Activated effector memory CD4-positive, alpha-beta T cell treated with anti-CD3 and anti-CD28 coated beads, Interleukin-2, amount 50 U/mL, for 16 hours (primary cell): ENCODE measurements at regions not wholly inside any gene's neighbourhood (a gene's known extent, or its start where the extent isn't known, plus 50 kb on each side); places are given as distances from the start of the nearest gene placed in this dataset.
"Not testable (repeated sequence)": the region's sequence is repeated elsewhere in the genome, so short reads cannot be mapped to it uniquely, and the experiment has no call there.

Experiments used
- DNase-seq: peaks from one replicate; pipeline ENCODE4 v3.0.0-alpha.2; 2020

DNA sequence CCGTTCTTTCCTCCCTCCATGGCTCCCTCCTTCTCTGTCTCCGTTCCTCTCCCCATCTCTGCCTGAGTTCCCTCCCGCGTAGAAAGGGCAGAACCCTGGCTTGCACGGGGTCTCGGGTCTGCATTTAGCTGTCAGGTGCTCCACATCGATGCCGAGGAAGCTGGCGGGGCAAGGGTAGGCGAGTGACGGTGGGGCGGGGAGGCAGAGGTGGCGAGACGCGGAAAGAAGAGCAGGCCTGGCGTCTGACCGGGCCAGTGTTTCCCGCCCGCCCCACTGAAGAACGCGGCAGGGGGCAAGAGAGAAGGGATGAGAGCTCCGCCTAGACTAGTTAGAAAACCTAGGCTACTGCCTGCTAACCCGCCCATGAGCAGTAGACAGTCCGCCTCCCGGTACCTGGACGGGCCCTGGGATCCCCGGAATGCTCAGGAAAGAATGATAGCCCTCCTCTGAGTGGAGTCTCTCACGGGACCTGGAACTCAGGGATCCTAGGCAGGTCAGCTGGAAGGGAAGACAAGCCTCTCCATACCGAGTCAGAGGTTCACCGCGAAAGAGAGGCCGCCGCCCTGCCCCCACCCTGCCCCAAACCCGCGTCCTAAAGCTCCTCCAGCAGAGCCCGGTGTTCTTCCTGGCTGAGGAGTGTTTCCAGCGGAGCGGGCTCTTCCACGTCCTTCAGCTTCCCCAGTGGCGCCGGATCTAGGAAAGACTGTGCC, 357.9 kb upstream of the DEFB115 start:
- not testable (repeated sequence) for DNase-seq

GRCh38 chr20:30900080-30900719, 357.3 kb upstream of the DEFB115 start:
- DNase-seq = peak; percentile 50

GRCh38 chr20:30905231-30905630, 352.2 kb upstream of the DEFB115 start:
- peak; percentile 48 for DNase-seq

GRCh38 chr20:30910937-30911725, 346.3 kb upstream of the DEFB115 start:
- no peak for DNase-seq

GRCh38 chr20:30911832-30912660, 345.4 kb upstream of the DEFB115 start:
- DNase-seq = not testable (repeated sequence)

GRCh38 chr20:30912661-30913026, 344.8 kb upstream of the DEFB115 start:
- not testable (repeated sequence) for DNase-seq

DNA sequence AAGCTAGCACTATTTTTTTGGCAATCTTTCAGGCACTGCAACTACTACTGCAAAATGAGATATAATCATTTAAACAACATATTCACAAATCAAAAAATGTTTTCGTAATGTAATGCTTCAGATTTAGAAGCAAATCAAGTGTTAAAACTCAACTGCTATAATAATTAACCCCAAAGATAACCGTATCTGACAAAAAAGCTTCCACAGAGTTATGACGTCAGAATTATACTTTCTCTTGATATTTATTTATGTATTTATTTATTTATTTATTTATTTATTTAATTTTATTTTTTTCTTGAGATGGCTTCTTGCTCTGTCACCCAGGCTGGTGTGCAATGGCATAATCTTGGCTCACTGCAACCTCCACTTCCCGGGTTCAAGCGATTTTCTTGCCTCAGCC, 341.1 kb upstream of the DEFB115 start:
- DNase-seq = not testable (repeated sequence)

DNA sequence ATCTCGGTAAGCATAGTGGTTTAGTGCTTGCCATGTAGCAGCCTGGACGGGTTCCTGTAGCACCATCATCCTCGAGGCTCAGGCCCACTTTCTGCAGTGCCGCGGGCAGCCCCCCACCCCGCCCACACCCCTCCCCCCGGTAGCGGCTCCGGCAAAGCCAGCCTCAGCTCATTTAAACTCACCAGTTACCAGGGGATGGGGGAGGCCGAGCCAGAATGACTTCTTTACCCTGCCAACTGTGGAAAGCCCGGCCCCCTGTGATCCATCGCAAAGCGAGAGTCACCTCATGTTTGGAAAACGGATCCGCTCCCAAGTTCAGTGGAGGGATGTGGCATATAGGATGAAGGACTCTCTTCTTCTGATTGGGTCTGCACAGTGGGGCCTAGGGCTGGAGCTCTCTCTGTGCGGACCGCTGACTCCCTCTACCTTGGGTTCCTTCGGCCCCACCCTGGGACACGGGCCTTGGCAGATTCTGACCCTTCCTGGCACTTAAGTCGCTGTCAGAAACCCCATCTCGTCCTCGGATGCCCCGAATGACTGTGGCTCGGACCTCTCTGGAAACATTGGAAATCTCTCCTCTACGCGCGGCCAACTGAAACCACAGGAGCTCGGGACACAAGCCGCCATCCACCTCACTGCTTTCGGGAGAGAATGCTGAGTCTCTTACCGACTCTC, 337.8 kb upstream of the DEFB115 start:
- DNase-seq = peak; percentile 49

GRCh38 chr20:30921286-30922071, 336.0 kb upstream of the DEFB115 start:
- DNase-seq = peak; percentile 56

- DNase-seq = peak; percentile 27
These were observed 335.3 kb upstream of the DEFB115 start for GRCh38 chr20:30922129-30922528.

GRCh38 chr20:30937790-30938189, 319.7 kb upstream of the DEFB115 start:
- DNase-seq = no peak

GRCh38 chr20:30949761-30950160, 307.7 kb upstream of the DEFB115 start:
- DNase-seq = no peak

DNA sequence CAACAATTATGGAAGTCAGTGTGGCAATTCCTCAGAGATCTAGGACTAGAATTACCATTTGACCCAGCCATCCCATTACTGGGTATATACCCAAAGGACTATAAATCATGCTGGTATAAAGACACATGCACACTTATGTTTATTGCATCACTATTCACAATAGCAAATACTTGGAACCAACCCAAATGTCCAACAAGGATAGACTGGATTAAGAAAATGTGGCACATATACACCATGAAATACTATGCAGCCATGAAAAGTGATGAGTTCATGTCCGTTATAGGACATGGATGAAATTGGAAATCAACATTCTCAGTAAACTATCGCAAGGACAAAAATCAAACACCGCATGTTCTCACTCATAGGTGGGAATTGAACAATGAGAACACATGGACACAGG, 306.4 kb upstream of the DEFB115 start:
- not testable (repeated sequence) for DNase-seq

DNA sequence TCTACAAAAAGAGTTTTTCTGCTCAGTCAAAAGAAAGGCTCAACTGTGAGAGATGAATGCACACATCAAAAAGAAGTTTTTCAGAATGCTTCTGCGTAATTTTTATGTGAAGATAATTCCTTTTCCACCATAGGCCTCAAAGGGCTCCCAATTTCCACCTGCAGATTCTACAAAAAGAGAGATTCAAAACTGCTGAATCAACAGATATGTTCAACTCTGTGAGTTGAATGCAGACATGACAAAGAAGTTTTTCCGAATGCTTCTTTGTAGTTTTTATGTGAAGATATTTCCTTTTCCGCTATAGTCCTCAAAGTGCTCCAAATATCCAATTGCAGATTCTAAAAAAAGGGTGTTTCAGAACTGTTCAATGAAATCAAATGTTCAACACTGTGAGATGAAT, 300.8 kb upstream of the DEFB115 start:
- DNase-seq = not testable (repeated sequence)

- DNase-seq = not testable (repeated sequence)
These were observed 298.3 kb upstream of the DEFB115 start for GRCh38 chr20:30959208-30959607.

- no peak for DNase-seq
These were observed 293.9 kb upstream of the DEFB115 start for GRCh38 chr20:30963591-30963990.

DNA sequence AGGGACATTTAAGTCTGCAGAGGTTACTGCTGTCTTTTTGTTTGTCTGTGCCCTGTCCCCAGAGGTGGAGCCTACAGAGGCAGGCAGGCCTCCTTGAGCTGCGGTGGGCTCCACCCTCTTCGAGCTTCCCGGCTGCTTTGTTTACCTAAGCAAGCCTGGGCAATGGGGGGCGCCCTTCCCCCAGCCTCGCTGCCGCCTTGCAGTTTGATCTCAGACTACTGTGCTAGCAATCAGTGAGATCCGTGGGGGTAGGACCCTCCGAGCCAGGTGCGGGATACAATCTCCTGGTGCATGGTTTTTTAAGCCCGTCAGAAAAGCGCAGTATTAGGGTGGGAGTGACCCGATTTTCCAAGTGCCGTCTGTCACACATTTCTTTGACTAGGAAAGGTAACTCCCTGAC, 281.6 kb upstream of the DEFB115 start:
- DNase-seq = not testable (repeated sequence)

- peak; percentile 41 for DNase-seq
These were observed 272.1 kb upstream of the DEFB115 start for GRCh38 chr20:30985386-30985785.
